HCT116 (cell line): ENCODE measurements at regions not wholly inside any gene's neighbourhood (a gene's known extent, or its start where the extent isn't known, plus 50 kb on each side); places are given as distances from the start of the nearest gene placed in this dataset.

Source experiments
- ATAC-seq: fragments of 200-7000 bp; cut with Tn5 transposase; 2 replicates; pipeline ENCODE4 v1.9.1; 2020; ENCODE audit warnings: mild to moderate bottlenecking, moderate library complexity
- BruUV-seq: library from RNA; stranded (reverse); fragments of 400-500 nt; replicated peaks from 2 replicates; lab custom pipeline; 2021; lab: Mats Ljungman, UMichigan
- CTCF ChIA-PET: fragments of 300-600 bp; sonication (Branson Sonifier 250); formaldehyde crosslinking; loops from one replicate; lab custom pipeline; 2021; ENCODE audit warnings: antibody characterized with exemption; lab: Charles Lee
- POLR2A ChIA-PET: fragments of 300-600, 350-600 bp; sonication (Branson Sonifier 250); formaldehyde crosslinking; loops from one replicate; lab custom pipeline; 2021; ENCODE audit warnings: antibody characterized with exemption; lab: Charles Lee
- RAD21 ChIA-PET, 2 experiments: fragments of 300-600 bp; sonication (Branson Sonifier 250); formaldehyde crosslinking; loops; one replicate each; lab custom pipeline; 2023; ENCODE audit warnings: low total read pairs in 2 of 2; ENCODE audit not compliant: uncharacterized antibody in 2 of 2, unreplicated experiment in 2 of 2, low non-redundant PET in 1 of 2; lab: Charles Lee
- DNase-seq: peaks from one replicate; pipeline ENCODE4 v3.0.0-alpha.2; 2010; ENCODE audit warnings: low read depth, low spot score
- H2AFZ ChIP-seq: fragments of 200-600 bp; shearing (Covaris generic), sonication (generic); 2 replicates; pipeline ENCODE4 v1.6.1; 2017; ENCODE audit warnings: low read depth, mixed run types, mixed read lengths, antibody characterized with exemption, low read length; ENCODE audit not compliant: poor library complexity, severe bottlenecking
- H3K27ac ChIP-seq: 2 replicates; pipeline ENCODE4 v1.5.1; 2012; ENCODE audit warnings: low read depth, low read length
- H3K27me3 ChIP-seq: fragments of 200-600 bp; sonication (generic); 2 replicates; pipeline ENCODE4 v1.6.1; 2016; ENCODE audit warnings: mixed run types, low read length, mixed read lengths; ENCODE audit not compliant: insufficient read depth
- H3K36me3 ChIP-seq, 2 experiments: fragments of 200-500 bp in 1 of 2; fragments of 200-600 bp in 1 of 2; sonication (Bioruptor generic) in 1 of 2; sonication (generic) in 1 of 2; 2 replicates each; pipeline versions ENCODE4 v1.5.1 to v1.6.1; 2014 to 2016; ENCODE audit warnings: low read length in 2 of 2, inconsistent platforms in 1 of 2, mixed read lengths in 1 of 2, mixed run types in 1 of 2; ENCODE audit not compliant: insufficient read depth in 2 of 2, control insufficient read depth in 1 of 2
- H3K4me1 ChIP-seq, 2 experiments: fragments of 200-600 bp in 1 of 2; sonication (generic) in 1 of 2; 2 replicates each; pipeline versions ENCODE4 v1.5.1 to v1.6.1; 2012 to 2017; ENCODE audit warnings: low read length in 2 of 2, inconsistent platforms in 1 of 2, mild to moderate bottlenecking in 1 of 2, mixed read lengths in 1 of 2, mixed run types in 1 of 2, moderate library complexity in 1 of 2; ENCODE audit not compliant: insufficient read depth in 2 of 2, control insufficient read depth in 1 of 2
- H3K4me2 ChIP-seq: fragments of 200-600 bp; sonication (generic); 2 replicates; pipeline ENCODE4 v1.6.1; 2017; ENCODE audit warnings: mixed run types, low read length, mixed read lengths
- H3K4me3 ChIP-seq, 2 experiments: fragments of 200-600 bp in 1 of 2; sonication (generic) in 1 of 2; replicated peaks in 1 of 2; 2 replicates each; pipeline ENCODE4 v1.5.1; 2011 to 2016; ENCODE audit warnings: low read length in 2 of 2, control low read depth in 1 of 2, low read depth in 1 of 2, mild to moderate bottlenecking in 1 of 2, mixed read lengths in 1 of 2, mixed run types in 1 of 2
- H3K79me2 ChIP-seq: fragments of 200-600 bp; sonication (generic); 2 replicates; pipeline ENCODE4 v1.6.1; 2017; ENCODE audit warnings: mild to moderate bottlenecking, mixed run types, low read length, moderate library complexity, mixed read lengths; ENCODE audit not compliant: insufficient read depth
- H3K9ac ChIP-seq: fragments of 200-600 bp; sonication (generic); 2 replicates; pipeline ENCODE4 v1.6.1; 2016; ENCODE audit warnings: low read length, mixed read lengths
- H3K9me2 ChIP-seq: fragments of 200-600 bp; sonication (generic), shearing (Covaris generic); 2 replicates; pipeline ENCODE4 v1.6.1; 2017; ENCODE audit warnings: mixed run types, mild to moderate bottlenecking, moderate library complexity; ENCODE audit not compliant: insufficient read depth
- H3K9me3 ChIP-seq, 2 experiments: fragments of 200-500 bp in 1 of 2; fragments of 200-600 bp in 1 of 2; sonication (Bioruptor generic) in 1 of 2; sonication (generic) in 1 of 2; 2 replicates each; pipeline ENCODE4 v1.6.1; 2014 to 2017; ENCODE audit warnings: low read length in 2 of 2, mixed read lengths in 2 of 2, inconsistent platforms in 1 of 2, low read depth in 1 of 2, mild to moderate bottlenecking in 1 of 2, mixed run types in 1 of 2, moderate library complexity in 1 of 2; ENCODE audit not compliant: control insufficient read depth in 1 of 2, insufficient read depth in 1 of 2
- H4K20me1 ChIP-seq: fragments of 200-600 bp; sonication (generic), shearing (Covaris generic); 2 replicates; pipeline ENCODE4 v1.6.1; 2017; ENCODE audit warnings: mixed run types, mild to moderate bottlenecking, moderate library complexity; ENCODE audit not compliant: insufficient read depth
- CBX3 ChIP-seq: IDR thresholded peaks from 2 replicates; pipeline ENCODE4 v1.6.1; 2012; ENCODE audit warnings: low read depth
- CTCF ChIP-seq, 3 experiments: fragments of 200-600 bp in 1 of 3; sonication (generic) in 1 of 3; IDR thresholded peaks in 2 of 3; conservative IDR thresholded peaks in 1 of 3; 2 replicates each; pipeline ENCODE4 v1.5.1; 2012 to 2017; ENCODE audit warnings: low read depth in 2 of 3, low read length in 2 of 3, antibody characterized with exemption in 1 of 3, borderline replicate concordance in 1 of 3, control low read depth in 1 of 3, mild to moderate bottlenecking in 1 of 3, mixed read lengths in 1 of 3, mixed run types in 1 of 3, moderate library complexity in 1 of 3; ENCODE audit not compliant: insufficient read depth in 1 of 3
- EGR1 ChIP-seq: IDR thresholded peaks from 2 replicates; pipeline ENCODE4 v1.6.1; 2012; ENCODE audit warnings: low read depth
- ELF1 ChIP-seq: IDR thresholded peaks from 2 replicates; pipeline ENCODE4 v1.6.1; 2012; ENCODE audit warnings: low read depth, borderline replicate concordance
- EZH2 ChIP-seq: fragments of 200-600 bp; sonication (generic); IDR thresholded peaks from 2 replicates; pipeline ENCODE4 v1.6.1; 2017; ENCODE audit warnings: antibody characterized with exemption, mixed run types
- EZH2phosphoT487 ChIP-seq: fragments of 200-600 bp; IDR thresholded peaks from 2 replicates; pipeline ENCODE4 v1.6.1; 2018; ENCODE audit warnings: antibody characterized with exemption, borderline replicate concordance
- JUND ChIP-seq: IDR thresholded peaks from 2 replicates; pipeline ENCODE4 v1.6.1; 2012
- SIN3A ChIP-seq: IDR thresholded peaks from 2 replicates; pipeline ENCODE4 v1.6.1; 2012; ENCODE audit warnings: low read depth
- SRF ChIP-seq: IDR thresholded peaks from 2 replicates; pipeline ENCODE4 v1.6.1; 2012; ENCODE audit warnings: low read depth
- TCF7L2 ChIP-seq: IDR thresholded peaks from 2 replicates; pipeline ENCODE4 v1.7.0; 2011; ENCODE audit warnings: borderline replicate concordance, inconsistent platforms; ENCODE audit not compliant: insufficient read depth, insufficient read length; ENCODE audit errors: extremely low read depth
- ZFX ChIP-seq: fragments of 450-650 bp; IDR thresholded peaks from 2 replicates; pipeline ENCODE4 v1.6.1; 2017
- ZNF274 ChIP-seq: fragments of 200-500 bp; sonication (Bioruptor generic); IDR thresholded peaks from 2 replicates; pipeline ENCODE4 v1.6.1; 2014; ENCODE audit warnings: mild to moderate bottlenecking, low read depth, low read length, inconsistent platforms
- intact Hi-C: fragments of 100-400 bp; cut with micrococcal nuclease; formaldehyde crosslinking; loops from 2 replicates; pipeline ENCODE4 v1.10.0; 2022
- TF ChIP-seq, protein P1 (sequence below): IDR thresholded peaks from 2 replicates; pipeline ENCODE4 v1.6.1; 2012
- TF ChIP-seq, protein P2 (sequence below): IDR thresholded peaks from 2 replicates; pipeline ENCODE4 v1.6.1; 2012

DNA sequence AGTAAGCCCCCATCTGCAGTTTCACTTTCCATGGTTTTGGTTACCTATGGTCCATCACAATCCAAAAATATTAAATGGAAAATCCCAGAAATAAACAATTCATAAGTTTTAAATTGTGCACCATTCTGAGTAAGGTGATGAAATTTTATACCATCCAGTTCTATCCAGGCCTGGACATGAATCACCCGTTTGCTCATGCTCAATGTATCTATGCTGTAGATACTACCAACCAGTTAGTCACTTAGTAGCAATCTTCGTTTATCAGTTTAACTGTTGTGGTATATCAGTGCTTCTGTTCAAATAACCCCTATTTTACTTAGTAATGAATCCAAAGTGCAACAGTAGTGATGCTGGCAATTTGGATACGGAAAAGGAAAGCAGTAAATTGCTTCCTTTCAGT, 381.9 kb upstream of the AGTR1 start (continued):
- TF ChIP-seq CTCF (IDR thresholded peaks at IDR 0.05 in 2 of 3, conservative IDR thresholded peaks at IDR 0.05 in 1 of 3; ENCODE audit: borderline replicate concordance in 1 of 3, insufficient read depth in 1 of 3, low read depth in 2 of 3, low read length in 2 of 3), result no peak
- TF ChIP-seq, all 23 proteins: peak for 0

DNA sequence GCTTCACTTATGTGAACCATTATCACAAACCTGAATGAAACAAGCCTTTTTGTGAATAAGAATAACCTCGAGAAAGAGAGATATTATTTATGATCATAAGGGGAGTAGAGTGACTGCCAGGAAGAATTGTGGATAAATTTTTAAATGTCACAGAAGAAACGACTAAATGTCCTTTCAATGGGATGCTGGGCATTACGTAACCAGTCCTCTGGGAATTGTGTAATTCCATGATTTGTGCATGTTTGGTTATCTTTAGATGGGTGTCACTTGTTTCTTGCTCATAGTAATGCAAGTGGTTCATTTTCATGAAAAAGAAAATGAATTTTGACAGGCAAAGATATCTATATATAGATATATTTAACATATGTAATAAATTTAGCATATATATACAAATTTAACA, 379.5 kb upstream of the AGTR1 start:
- ChIA-PET RAD21 (no interaction called here), POLR2A (no interaction called here), CTCF (no interaction called here)
- no peak overlapping the region for H3K4me2 ChIP-seq
- no peak overlapping the region for H2AFZ ChIP-seq
- no peak for TF ChIP-seq ZFX
- TF ChIP-seq, protein P1, sequence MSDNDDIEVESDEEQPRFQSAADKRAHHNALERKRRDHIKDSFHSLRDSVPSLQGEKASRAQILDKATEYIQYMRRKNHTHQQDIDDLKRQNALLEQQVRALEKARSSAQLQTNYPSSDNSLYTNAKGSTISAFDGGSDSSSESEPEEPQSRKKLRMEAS, result no peak
- TF ChIP-seq SRF, result no peak
- TF ChIP-seq, protein P2, sequence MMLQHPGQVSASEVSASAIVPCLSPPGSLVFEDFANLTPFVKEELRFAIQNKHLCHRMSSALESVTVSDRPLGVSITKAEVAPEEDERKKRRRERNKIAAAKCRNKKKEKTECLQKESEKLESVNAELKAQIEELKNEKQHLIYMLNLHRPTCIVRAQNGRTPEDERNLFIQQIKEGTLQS, result no peak
- no peak for TF ChIP-seq JUND
- no peak for TF ChIP-seq EGR1
- no peak for TF ChIP-seq CTCF (IDR thresholded peaks at IDR 0.05 in 2 of 3, conservative IDR thresholded peaks at IDR 0.05 in 1 of 3; ENCODE audit: borderline replicate concordance in 1 of 3, insufficient read depth in 1 of 3, low read depth in 2 of 3, low read length in 2 of 3)
- TF ChIP-seq EZH2, result no peak
- TF ChIP-seq ELF1, result no peak
- no peak for TF ChIP-seq SIN3A
- TF ChIP-seq ZNF274, result no peak
- TF ChIP-seq EZH2phosphoT487, result no peak
- no peak for TF ChIP-seq TCF7L2
- no peak for TF ChIP-seq CBX3
- H3K9me2 ChIP-seq, result no peaks in the 10 kb centered on the region
- no peak for ATAC-seq
- H3K36me3 ChIP-seq, result no peaks in the 10 kb centered on the region
- no peak overlapping the region for H3K27ac ChIP-seq
- no peak overlapping the region for H3K4me3 ChIP-seq
- H3K79me2 ChIP-seq, result no peaks in the 10 kb centered on the region
- H3K9ac ChIP-seq, result no peak overlapping the region
- H3K27me3 ChIP-seq, result no peaks in the 10 kb centered on the region
- no peaks in the 10 kb centered on the region for H3K9me3 ChIP-seq
- H4K20me1 ChIP-seq, result no peaks in the 10 kb centered on the region
- intact Hi-C loops, result no loop called here
- H3K4me1 ChIP-seq, result no peaks in the 10 kb centered on the region
- BruUV-seq, result no TSS peak
- no peak for DNase-seq
